ENCODE measurements at regions not wholly inside any gene's neighbourhood (a gene's known extent, or its start where the extent isn't known, plus 50 kb on each side); places are given as distances from the start of the nearest gene placed in this dataset.

- TF ChIP-seq EZH2phosphoT487 (IDR thresholded peaks at IDR 0.05; ENCODE audit: low read length) = no peak
- TF ChIP-seq CTCF (IDR thresholded peaks at IDR 0.05; ENCODE audit: low read length) = no peak
- no peak for TF ChIP-seq EZH2 (optimal IDR thresholded peaks at IDR 0.05; ENCODE audit: low read depth, low read length)
Measured at GRCh38 chr12:98358144-98358543, 157.2 kb upstream of the TMPO start.
